ENCODE measurements at regions not wholly inside any gene's neighbourhood (a gene's known extent, or its start where the extent isn't known, plus 50 kb on each side); places are given as distances from the start of the nearest gene placed in this dataset.

DNA sequence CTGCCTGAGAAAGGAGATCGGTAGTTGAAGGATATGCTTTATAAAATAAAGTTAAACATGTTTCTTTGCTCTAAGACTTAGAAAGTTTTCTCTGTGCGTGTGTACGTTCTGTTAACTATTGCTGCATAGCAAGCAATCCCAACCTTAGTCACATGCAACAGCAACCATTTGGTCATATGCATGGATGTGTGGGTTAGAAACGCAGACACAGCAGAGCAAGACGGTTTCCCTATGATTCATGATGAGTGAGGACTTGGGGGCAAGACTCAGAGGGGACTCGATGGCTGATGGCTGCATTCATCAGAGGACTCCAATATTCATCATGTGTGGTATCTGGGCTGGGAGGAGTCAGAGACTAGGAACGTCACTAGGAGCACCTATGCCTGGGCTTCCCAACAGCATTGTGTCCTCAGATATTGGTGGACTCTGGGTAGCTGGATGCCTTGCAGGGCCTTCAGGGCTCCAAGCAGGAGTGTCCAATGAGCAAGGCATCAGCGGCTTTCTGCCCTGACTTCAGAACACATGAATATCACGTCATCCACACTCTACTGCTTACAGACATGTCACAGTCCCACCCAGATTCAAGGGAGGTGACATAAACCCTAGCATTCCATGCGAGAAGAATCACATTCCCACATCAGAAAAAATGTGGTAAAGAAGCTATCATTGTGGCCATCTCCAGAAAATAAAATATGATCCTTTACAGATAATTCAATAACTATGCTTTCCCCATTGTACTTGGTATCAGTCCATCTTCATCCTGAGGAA, 731.2 kb downstream of the TNS3 start:
- Mint-ChIP-seq H3K4me3 (no peak overlapping the region), H3K4me1 (no peaks in the 10 kb centered on the region), H3K27me3 (no peaks in the 10 kb centered on the region), H3K27ac (no peak overlapping the region), H3K9me3 (ENCODE audit: insufficient read depth) (no peaks in the 10 kb centered on the region)
- H3K27me3 ChIP-seq (replicated peaks in 1 of 4; ENCODE audit: control extremely low read depth in 1 of 4, control insufficient read depth in 3 of 4, insufficient read depth in 4 of 4, low read length in 3 of 4): no peaks in the 10 kb centered on the region
- H3K4me2 ChIP-seq (replicated peaks; ENCODE audit: low read depth, low read length, poor library complexity, severe bottlenecking): no peak overlapping the region
- H3K9me3 ChIP-seq (ENCODE audit: control extremely low read depth in 1 of 3, control insufficient read depth in 2 of 3, insufficient read depth in 1 of 3, low read length in 2 of 3): peaks cover 0 to 2% (median 0%) of the 10 kb centered on the region in 3 donors
- H3K9ac ChIP-seq (ENCODE audit: low read length): no peak overlapping the region
- ChIA-PET POLR2A (no interaction called here), CTCF (no interaction called here)
- intact Hi-C loops (cut with micrococcal nuclease): no loop called here
- WGBS (ENCODE audit: insufficient coverage): 80% methylated on average over 5 of the region's 10 CpGs
- DNase-seq (no peak), ATAC-seq (ENCODE audit: low read depth) (no peak)
- no peaks in the 10 kb centered on the region for H4K20me1 ChIP-seq (ENCODE audit: control insufficient read depth, insufficient read depth, low read length, poor library complexity, severe bottlenecking)
- no peak overlapping the region for H3K4me3 ChIP-seq (ENCODE audit: control extremely low read depth in 1 of 5, extremely low read depth in 1 of 5, insufficient read depth in 1 of 5, low read depth in 2 of 5, low read length in 4 of 5)
- H3K36me3 ChIP-seq (replicated peaks in 1 of 2; ENCODE audit: control extremely low read depth in 1 of 2, control insufficient read depth in 1 of 2, extremely low read depth in 1 of 2, insufficient read depth in 2 of 2, low read length in 1 of 2): no peaks in the 10 kb centered on the region
- TF ChIP-seq, protein P1, sequence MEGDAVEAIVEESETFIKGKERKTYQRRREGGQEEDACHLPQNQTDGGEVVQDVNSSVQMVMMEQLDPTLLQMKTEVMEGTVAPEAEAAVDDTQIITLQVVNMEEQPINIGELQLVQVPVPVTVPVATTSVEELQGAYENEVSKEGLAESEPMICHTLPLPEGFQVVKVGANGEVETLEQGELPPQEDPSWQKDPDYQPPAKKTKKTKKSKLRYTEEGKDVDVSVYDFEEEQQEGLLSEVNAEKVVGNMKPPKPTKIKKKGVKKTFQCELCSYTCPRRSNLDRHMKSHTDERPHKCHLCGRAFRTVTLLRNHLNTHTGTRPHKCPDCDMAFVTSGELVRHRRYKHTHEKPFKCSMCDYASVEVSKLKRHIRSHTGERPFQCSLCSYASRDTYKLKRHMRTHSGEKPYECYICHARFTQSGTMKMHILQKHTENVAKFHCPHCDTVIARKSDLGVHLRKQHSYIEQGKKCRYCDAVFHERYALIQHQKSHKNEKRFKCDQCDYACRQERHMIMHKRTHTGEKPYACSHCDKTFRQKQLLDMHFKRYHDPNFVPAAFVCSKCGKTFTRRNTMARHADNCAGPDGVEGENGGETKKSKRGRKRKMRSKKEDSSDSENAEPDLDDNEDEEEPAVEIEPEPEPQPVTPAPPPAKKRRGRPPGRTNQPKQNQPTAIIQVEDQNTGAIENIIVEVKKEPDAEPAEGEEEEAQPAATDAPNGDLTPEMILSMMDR (IDR thresholded peaks at IDR 0.05): no peak
- TF ChIP-seq EZH2 (IDR thresholded peaks at IDR 0.05; ENCODE audit: borderline replicate concordance, insufficient read depth, low read depth, low read length, poor library complexity, severe bottlenecking): no peak
- no peaks in the 10 kb centered on the region for H3K79me2 ChIP-seq (ENCODE audit: control insufficient read depth, insufficient read depth, low read length)
- H3K27ac ChIP-seq (ENCODE audit: low read length in 2 of 2): no peak overlapping the region
- no peak overlapping the region for H2AFZ ChIP-seq (ENCODE audit: insufficient read depth, low read depth, low read length, poor library complexity, severe bottlenecking)
- no peaks in the 10 kb centered on the region for H3K4me1 ChIP-seq (ENCODE audit: control insufficient read depth in 2 of 2, insufficient read depth in 2 of 2, low read length in 2 of 2)

DNA sequence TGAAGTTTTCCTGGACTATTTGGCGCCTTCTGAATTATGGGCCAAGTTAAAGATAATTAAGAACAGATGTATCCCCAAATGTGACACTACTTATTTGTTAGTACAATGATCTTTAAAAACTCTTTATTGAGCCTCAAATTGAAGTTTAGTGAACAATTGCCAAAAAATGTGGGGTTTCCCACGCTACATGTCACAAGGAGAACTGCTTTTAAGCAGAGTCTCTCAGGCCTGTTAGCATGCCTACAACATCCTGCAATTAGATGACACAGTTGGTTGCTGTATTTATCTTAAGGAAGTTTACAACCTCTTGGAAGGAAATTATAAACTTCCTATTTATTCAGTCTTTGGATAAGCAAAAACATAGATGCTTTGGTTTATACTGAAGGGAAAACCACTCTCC, 733.0 kb downstream of the TNS3 start:
- Mint-ChIP-seq H3K27ac (no peak overlapping the region), H3K9me3 (ENCODE audit: insufficient read depth) (no peaks in the 10 kb centered on the region), H3K27me3 (no peaks in the 10 kb centered on the region), H3K4me3 (no peak overlapping the region), H3K4me1 (no peaks in the 10 kb centered on the region)
- Histone ChIP-seq H3K79me2 (ENCODE audit: control insufficient read depth, insufficient read depth, low read length) (no peaks in the 10 kb centered on the region), H3K27ac (ENCODE audit: low read length in 2 of 2) (no peak overlapping the region), H3K4me1 (ENCODE audit: control insufficient read depth in 2 of 2, insufficient read depth in 2 of 2, low read length in 2 of 2) (no peaks in the 10 kb centered on the region), H4K20me1 (ENCODE audit: control insufficient read depth, insufficient read depth, low read length, poor library complexity, severe bottlenecking) (no peaks in the 10 kb centered on the region), H3K27me3 (replicated peaks in 1 of 4; ENCODE audit: control extremely low read depth in 1 of 4, control insufficient read depth in 3 of 4, insufficient read depth in 4 of 4, low read length in 3 of 4) (no peaks in the 10 kb centered on the region), H3K4me2 (replicated peaks; ENCODE audit: low read depth, low read length, poor library complexity, severe bottlenecking) (no peak overlapping the region), H3K9me3 (ENCODE audit: control extremely low read depth in 1 of 3, control insufficient read depth in 2 of 3, insufficient read depth in 1 of 3, low read length in 2 of 3) (peaks cover 0 to 2% (median 0%) of the 10 kb centered on the region in 3 donors), H2AFZ (ENCODE audit: insufficient read depth, low read depth, low read length, poor library complexity, severe bottlenecking) (no peak overlapping the region), H3K9ac (ENCODE audit: low read length) (no peak overlapping the region), H3K4me3 (ENCODE audit: control extremely low read depth in 1 of 5, extremely low read depth in 1 of 5, insufficient read depth in 1 of 5, low read depth in 2 of 5, low read length in 4 of 5) (no peak overlapping the region), H3K36me3 (replicated peaks in 1 of 2; ENCODE audit: control extremely low read depth in 1 of 2, control insufficient read depth in 1 of 2, extremely low read depth in 1 of 2, insufficient read depth in 2 of 2, low read length in 1 of 2) (no peaks in the 10 kb centered on the region)
- ChIA-PET CTCF (no interaction called here), POLR2A (no interaction called here)
- WGBS (ENCODE audit: insufficient coverage): no CpG with 5 or more reads among the region's 2 CpGs
- ATAC-seq (ENCODE audit: low read depth) (no peak), DNase-seq (no peak)
- intact Hi-C loops (cut with micrococcal nuclease): no loop called here
- TF ChIP-seq, protein P1 (IDR thresholded peaks at IDR 0.05): no peak
- TF ChIP-seq EZH2 (IDR thresholded peaks at IDR 0.05; ENCODE audit: borderline replicate concordance, insufficient read depth, low read depth, low read length, poor library complexity, severe bottlenecking): no peak
